ENCODE measurements at regions not wholly inside any gene's neighbourhood (a gene's known extent, or its start where the extent isn't known, plus 50 kb on each side); places are given as distances from the start of the nearest gene placed in this dataset.

- TF ChIP-seq, protein P1, sequence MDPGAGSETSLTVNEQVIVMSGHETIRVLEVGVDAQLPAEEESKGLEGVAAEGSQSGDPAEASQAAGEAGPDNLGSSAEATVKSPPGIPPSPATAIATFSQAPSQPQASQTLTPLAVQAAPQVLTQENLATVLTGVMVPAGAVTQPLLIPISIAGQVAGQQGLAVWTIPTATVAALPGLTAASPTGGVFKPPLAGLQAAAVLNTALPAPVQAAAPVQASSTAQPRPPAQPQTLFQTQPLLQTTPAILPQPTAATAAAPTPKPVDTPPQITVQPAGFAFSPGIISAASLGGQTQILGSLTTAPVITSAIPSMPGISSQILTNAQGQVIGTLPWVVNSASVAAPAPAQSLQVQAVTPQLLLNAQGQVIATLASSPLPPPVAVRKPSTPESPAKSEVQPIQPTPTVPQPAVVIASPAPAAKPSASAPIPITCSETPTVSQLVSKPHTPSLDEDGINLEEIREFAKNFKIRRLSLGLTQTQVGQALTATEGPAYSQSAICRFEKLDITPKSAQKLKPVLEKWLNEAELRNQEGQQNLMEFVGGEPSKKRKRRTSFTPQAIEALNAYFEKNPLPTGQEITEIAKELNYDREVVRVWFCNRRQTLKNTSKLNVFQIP (CRISPR knock-in tag; IDR thresholded peaks at IDR 0.05; ENCODE audit: borderline replicate concordance, low read depth) = no peak
- TF ChIP-seq ZNF8 (CRISPR knock-in tag; IDR thresholded peaks at IDR 0.05) (no peak), GLIS3 (CRISPR knock-in tag; IDR thresholded peaks at IDR 0.05) (no peak), ZNF70 (CRISPR knock-in tag; IDR thresholded peaks at IDR 0.05) (no peak), RARB (CRISPR knock-in tag; IDR thresholded peaks at IDR 0.05) (no peak), SNAI2 (CRISPR knock-in tag; IDR thresholded peaks at IDR 0.05) (no peak)
These were observed 751.9 kb upstream of the POT1 start (continued) for GRCh38 chr7:125681508-125681907.

GRCh38 chr7:125678771-125679170, 749.1 kb upstream of the POT1 start:
- TF ChIP-seq ARNTL (CRISPR knock-in tag; IDR thresholded peaks at IDR 0.05; ENCODE audit: borderline replicate concordance, low read depth) (no peak), ZNF70 (CRISPR knock-in tag; IDR thresholded peaks at IDR 0.05) (no peak), TOX (CRISPR knock-in tag; IDR thresholded peaks at IDR 0.05; ENCODE audit: borderline replicate concordance) (no peak), PATZ1 (CRISPR knock-in tag; IDR thresholded peaks at IDR 0.05; ENCODE audit: borderline replicate concordance) (no peak), ZNF8 (CRISPR knock-in tag; IDR thresholded peaks at IDR 0.05) (no peak)
- TF ChIP-seq, protein P2, sequence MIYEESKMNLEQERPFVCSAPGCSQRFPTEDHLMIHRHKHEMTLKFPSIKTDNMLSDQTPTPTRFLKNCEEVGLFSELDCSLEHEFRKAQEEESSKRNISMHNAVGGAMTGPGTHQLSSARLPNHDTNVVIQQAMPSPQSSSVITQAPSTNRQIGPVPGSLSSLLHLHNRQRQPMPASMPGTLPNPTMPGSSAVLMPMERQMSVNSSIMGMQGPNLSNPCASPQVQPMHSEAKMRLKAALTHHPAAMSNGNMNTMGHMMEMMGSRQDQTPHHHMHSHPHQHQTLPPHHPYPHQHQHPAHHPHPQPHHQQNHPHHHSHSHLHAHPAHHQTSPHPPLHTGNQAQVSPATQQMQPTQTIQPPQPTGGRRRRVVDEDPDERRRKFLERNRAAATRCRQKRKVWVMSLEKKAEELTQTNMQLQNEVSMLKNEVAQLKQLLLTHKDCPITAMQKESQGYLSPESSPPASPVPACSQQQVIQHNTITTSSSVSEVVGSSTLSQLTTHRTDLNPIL (CRISPR knock-in tag; IDR thresholded peaks at IDR 0.05; ENCODE audit: low read depth) = no peak
- no peak for ATAC-seq

GRCh38 chr7:125675640-125676039, 746.0 kb upstream of the POT1 start:
- no peak for ATAC-seq
- no peak for TF ChIP-seq PATZ1 (CRISPR knock-in tag; IDR thresholded peaks at IDR 0.05; ENCODE audit: borderline replicate concordance)

DNA sequence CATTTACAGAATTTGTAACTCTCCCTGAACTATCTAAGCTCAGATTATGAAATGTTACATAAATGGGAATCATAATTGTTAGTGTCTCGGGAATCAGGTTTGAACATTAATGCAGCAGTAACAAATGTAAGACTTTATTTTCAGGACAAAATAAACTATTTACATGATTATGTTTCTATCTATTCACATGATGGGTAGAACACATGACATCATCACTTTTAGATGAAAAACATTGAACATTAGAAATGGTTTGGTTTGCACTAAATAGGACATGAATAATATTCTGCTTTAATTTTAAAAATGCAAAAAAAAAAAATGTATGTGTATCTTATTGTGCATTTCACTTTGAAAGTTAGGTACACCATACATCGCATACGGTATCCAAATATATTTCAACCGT, 745.5 kb upstream of the POT1 start:
- TF ChIP-seq ZNF565 (CRISPR knock-in tag; conservative IDR thresholded peaks at IDR 0.05; ENCODE audit: low read depth) = no peak
- TF ChIP-seq, protein P3, sequence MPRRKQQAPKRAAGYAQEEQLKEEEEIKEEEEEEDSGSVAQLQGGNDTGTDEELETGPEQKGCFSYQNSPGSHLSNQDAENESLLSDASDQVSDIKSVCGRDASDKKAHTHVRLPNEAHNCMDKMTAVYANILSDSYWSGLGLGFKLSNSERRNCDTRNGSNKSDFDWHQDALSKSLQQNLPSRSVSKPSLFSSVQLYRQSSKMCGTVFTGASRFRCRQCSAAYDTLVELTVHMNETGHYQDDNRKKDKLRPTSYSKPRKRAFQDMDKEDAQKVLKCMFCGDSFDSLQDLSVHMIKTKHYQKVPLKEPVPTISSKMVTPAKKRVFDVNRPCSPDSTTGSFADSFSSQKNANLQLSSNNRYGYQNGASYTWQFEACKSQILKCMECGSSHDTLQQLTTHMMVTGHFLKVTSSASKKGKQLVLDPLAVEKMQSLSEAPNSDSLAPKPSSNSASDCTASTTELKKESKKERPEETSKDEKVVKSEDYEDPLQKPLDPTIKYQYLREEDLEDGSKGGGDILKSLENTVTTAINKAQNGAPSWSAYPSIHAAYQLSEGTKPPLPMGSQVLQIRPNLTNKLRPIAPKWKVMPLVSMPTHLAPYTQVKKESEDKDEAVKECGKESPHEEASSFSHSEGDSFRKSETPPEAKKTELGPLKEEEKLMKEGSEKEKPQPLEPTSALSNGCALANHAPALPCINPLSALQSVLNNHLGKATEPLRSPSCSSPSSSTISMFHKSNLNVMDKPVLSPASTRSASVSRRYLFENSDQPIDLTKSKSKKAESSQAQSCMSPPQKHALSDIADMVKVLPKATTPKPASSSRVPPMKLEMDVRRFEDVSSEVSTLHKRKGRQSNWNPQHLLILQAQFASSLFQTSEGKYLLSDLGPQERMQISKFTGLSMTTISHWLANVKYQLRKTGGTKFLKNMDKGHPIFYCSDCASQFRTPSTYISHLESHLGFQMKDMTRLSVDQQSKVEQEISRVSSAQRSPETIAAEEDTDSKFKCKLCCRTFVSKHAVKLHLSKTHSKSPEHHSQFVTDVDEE (CRISPR knock-in tag; IDR thresholded peaks at IDR 0.05) = no peak
- TF ChIP-seq TCF4 (CRISPR knock-in tag; IDR thresholded peaks at IDR 0.05; ENCODE audit: borderline replicate concordance) = no peak
- no peak for TF ChIP-seq PATZ1 (CRISPR knock-in tag; IDR thresholded peaks at IDR 0.05; ENCODE audit: borderline replicate concordance)
- no peak for TF ChIP-seq BACH2 (CRISPR knock-in tag; IDR thresholded peaks at IDR 0.05; ENCODE audit: borderline replicate concordance)
- TF ChIP-seq, protein P1 (CRISPR knock-in tag; IDR thresholded peaks at IDR 0.05; ENCODE audit: borderline replicate concordance, low read depth) = no peak
- TF ChIP-seq OSR1 (CRISPR knock-in tag; IDR thresholded peaks at IDR 0.05) = no peak
- no peak for TF ChIP-seq ARNTL (CRISPR knock-in tag; IDR thresholded peaks at IDR 0.05; ENCODE audit: borderline replicate concordance, low read depth)
- TF ChIP-seq SNAI2 (CRISPR knock-in tag; IDR thresholded peaks at IDR 0.05) = no peak
- no peak for TF ChIP-seq ZNF70 (CRISPR knock-in tag; IDR thresholded peaks at IDR 0.05)
- TF ChIP-seq ZFP3 (CRISPR knock-in tag; IDR thresholded peaks at IDR 0.05) = no peak
- TF ChIP-seq, protein P2 (CRISPR knock-in tag; IDR thresholded peaks at IDR 0.05; ENCODE audit: low read depth) = no peak
- TF ChIP-seq ESRRG (CRISPR knock-in tag; IDR thresholded peaks at IDR 0.05) = no peak
- TF ChIP-seq ISL1 (CRISPR knock-in tag; IDR thresholded peaks at IDR 0.05) = no peak
- TF ChIP-seq RARB (CRISPR knock-in tag; IDR thresholded peaks at IDR 0.05) = no peak
- ATAC-seq = no peak
